ENCODE measurements at regions not wholly inside any gene's neighbourhood (a gene's known extent, or its start where the extent isn't known, plus 50 kb on each side); places are given as distances from the start of the nearest gene placed in this dataset.

DNA sequence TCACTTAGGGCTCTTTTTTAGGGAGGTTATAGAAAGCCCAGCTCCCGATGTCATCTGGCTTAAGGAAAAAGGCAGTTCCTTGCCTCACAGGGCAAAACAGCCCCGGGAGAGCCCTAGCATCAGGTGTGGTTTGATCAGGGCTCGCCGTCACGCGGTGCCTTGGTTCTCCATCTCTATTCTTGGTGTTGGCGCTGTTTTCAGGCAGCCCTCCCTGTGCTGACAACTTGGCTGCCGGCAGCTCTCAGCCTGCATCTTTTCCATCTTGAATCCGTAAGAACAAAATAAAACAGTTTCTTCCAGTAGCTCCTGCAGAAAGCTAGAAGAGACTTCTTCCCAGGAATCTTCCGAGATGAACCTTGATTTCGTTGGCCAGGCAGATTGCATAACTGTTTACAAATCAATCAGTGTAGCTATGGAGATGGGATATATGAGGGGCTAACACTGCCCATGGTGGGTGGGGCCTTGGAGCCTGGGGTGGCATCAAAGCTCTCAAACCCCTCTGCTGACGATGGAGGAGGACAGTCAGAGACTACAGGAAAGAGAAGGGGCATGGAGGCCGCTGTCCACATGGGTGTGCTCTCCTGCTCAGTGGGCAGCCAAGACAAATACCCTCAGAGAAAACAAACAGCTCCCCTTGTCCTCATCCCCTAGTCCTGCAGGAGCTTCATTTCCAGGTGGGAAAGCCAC is 370.7 kb upstream of the C1orf174 start:
- DNase-seq (ENCODE audit: insufficient read length, low spot score) = no peak
- TF ChIP-seq PAX5 (IDR thresholded peaks at IDR 0.05; ENCODE audit: insufficient read depth, low read length, severe bottlenecking) (no peak), SPI1 (IDR thresholded peaks at IDR 0.05; ENCODE audit: low read depth, low read length) (no peak), POLR2A (IDR thresholded peaks at IDR 0.05; ENCODE audit: low read depth, low read length) (no peak), POLR2AphosphoS5 (IDR thresholded peaks at IDR 0.05; ENCODE audit: low read depth, low read length) (no peak), POU2F2 (IDR thresholded peaks at IDR 0.05; ENCODE audit: low read depth, low read length) (no peak), TAF1 (IDR thresholded peaks at IDR 0.05; ENCODE audit: low read depth, low read length) (no peak)
- FAIRE-seq = no peak

DNA sequence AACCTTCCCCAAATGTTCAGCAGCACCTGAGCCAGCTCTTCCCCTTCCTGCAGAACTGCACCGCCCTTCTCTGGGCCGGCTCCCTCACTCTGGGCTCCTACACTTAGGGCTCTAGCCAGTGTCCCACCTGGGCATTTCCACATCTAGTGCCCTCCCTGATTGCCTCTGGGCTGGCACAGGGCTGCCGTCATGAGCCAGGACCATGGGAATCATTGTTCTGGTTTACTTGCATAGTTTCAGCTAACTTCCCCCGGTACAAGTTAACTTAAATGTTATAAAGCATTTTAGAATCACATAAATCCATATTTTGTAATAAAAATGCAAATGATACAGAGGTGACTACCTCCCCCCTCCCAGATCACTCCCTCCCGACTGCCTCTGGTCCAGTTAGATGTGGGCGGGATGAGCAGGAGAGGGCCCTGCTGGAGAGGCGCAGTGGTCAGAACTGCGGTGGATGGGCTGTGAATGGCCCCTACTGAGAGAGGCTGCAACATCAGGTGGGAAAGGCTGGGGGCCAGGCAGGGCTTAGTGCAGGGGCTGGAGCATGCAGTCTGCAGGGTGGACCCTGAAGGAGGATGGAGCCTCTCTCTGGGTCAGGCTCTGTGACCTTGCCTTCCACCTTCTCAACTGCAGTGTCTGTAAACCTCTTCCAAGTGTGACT is 371.4 kb upstream of the C1orf174 start:
- DNase-seq (ENCODE audit: insufficient read length, low spot score) = no peak
- FAIRE-seq = no peak

DNA sequence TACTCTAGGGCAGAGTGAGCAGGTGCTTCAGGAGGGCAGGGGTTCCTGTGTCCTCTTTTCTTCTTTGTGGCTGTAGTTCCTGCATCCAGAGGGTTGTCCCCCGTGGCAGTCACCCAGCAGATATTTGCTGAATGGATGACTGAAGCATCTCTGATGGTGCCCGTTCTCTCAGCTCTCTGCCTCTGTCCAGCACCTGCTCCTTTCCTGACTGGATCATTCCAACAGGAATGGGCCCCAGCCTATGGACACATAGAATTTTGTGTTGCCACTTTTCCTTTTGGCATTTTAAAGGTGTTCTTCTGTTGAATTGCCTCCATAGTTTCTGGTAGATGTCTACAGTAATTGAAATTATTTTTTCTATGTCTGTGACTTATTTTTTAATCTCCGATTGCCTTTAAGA is 372.5 kb upstream of the C1orf174 start:
- FAIRE-seq = no peak
- no peak for DNase-seq (ENCODE audit: insufficient read length, low spot score)

More for the DNA sequence above, 371.4 kb upstream of the C1orf174 start:
- no peak for TF ChIP-seq TAF1 (IDR thresholded peaks at IDR 0.05; ENCODE audit: low read depth, low read length)
- no peak for TF ChIP-seq PAX5 (IDR thresholded peaks at IDR 0.05; ENCODE audit: insufficient read depth, low read length, severe bottlenecking)
- TF ChIP-seq SPI1 (IDR thresholded peaks at IDR 0.05; ENCODE audit: low read depth, low read length) = no peak
- no peak for TF ChIP-seq POLR2AphosphoS5 (IDR thresholded peaks at IDR 0.05; ENCODE audit: low read depth, low read length)
- no peak for TF ChIP-seq POU2F2 (IDR thresholded peaks at IDR 0.05; ENCODE audit: low read depth, low read length)
- TF ChIP-seq POLR2A (IDR thresholded peaks at IDR 0.05; ENCODE audit: low read depth, low read length) = no peak

DNA sequence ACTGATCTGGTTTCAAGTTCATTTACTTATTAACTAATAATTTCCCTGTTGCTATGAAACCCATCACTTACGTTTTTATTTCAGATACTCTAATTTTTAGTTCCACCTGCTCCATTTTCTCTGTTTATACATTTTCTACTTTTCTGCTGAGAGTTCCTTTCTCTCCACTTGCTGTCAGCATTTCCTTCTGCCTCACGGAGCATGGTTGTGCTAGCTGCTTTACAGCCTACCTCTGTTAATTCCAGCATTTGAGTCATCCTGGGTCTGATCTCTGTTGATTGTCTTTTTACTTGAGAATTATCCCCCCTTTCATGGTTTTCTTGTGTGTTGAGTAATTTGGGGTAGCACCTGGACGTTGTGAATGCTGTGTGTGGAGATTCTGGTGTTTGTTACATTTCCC is 373.2 kb upstream of the C1orf174 start:
- DNase-seq (ENCODE audit: insufficient read length, low spot score) (no peak), FAIRE-seq (no peak)
- no peak for TF ChIP-seq POLR2AphosphoS5 (IDR thresholded peaks at IDR 0.05; ENCODE audit: low read depth, low read length)
- no peak for TF ChIP-seq TAF1 (IDR thresholded peaks at IDR 0.05; ENCODE audit: low read depth, low read length)
- no peak for TF ChIP-seq SPI1 (IDR thresholded peaks at IDR 0.05; ENCODE audit: low read depth, low read length)
- no peak for TF ChIP-seq POLR2A (IDR thresholded peaks at IDR 0.05; ENCODE audit: low read depth, low read length)
- TF ChIP-seq PAX5 (IDR thresholded peaks at IDR 0.05; ENCODE audit: insufficient read depth, low read length, severe bottlenecking) = no peak
- TF ChIP-seq POU2F2 (IDR thresholded peaks at IDR 0.05; ENCODE audit: low read depth, low read length) = no peak

More for the DNA sequence above, 372.5 kb upstream of the C1orf174 start:
- TF ChIP-seq POLR2A (IDR thresholded peaks at IDR 0.05; ENCODE audit: low read depth, low read length) (no peak), PAX5 (IDR thresholded peaks at IDR 0.05; ENCODE audit: insufficient read depth, low read length, severe bottlenecking) (no peak), POLR2AphosphoS5 (IDR thresholded peaks at IDR 0.05; ENCODE audit: low read depth, low read length) (no peak), TAF1 (IDR thresholded peaks at IDR 0.05; ENCODE audit: low read depth, low read length) (no peak), POU2F2 (IDR thresholded peaks at IDR 0.05; ENCODE audit: low read depth, low read length) (no peak), SPI1 (IDR thresholded peaks at IDR 0.05; ENCODE audit: low read depth, low read length) (no peak)

DNA sequence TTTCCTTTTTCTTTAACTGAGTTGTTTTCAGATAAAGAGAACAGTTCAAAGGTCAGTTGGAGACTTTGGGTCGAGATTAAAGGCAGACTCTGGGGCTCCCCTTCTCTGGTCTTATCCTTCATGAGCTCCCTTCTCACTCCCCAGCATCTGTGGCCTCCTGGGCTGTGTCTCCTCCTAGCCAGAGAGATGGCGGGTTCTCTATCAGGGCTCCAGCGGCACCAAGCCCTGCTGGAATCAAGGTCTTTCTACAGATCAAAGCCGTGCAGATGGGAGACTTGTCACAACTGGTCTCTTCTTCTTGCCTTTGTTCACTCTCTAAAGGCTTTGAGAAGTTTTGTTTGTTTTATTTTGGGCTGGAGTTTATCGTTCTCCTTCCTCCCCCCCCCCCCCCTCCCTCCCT is 373.7 kb upstream of the C1orf174 start:
- TF ChIP-seq POU2F2 (IDR thresholded peaks at IDR 0.05; ENCODE audit: low read depth, low read length) (no peak), POLR2A (IDR thresholded peaks at IDR 0.05; ENCODE audit: low read depth, low read length) (no peak), SPI1 (IDR thresholded peaks at IDR 0.05; ENCODE audit: low read depth, low read length) (no peak), PAX5 (IDR thresholded peaks at IDR 0.05; ENCODE audit: insufficient read depth, low read length, severe bottlenecking) (no peak), POLR2AphosphoS5 (IDR thresholded peaks at IDR 0.05; ENCODE audit: low read depth, low read length) (no peak), TAF1 (IDR thresholded peaks at IDR 0.05; ENCODE audit: low read depth, low read length) (no peak)
- DNase-seq (ENCODE audit: insufficient read length, low spot score) (no peak), FAIRE-seq (no peak)

DNA sequence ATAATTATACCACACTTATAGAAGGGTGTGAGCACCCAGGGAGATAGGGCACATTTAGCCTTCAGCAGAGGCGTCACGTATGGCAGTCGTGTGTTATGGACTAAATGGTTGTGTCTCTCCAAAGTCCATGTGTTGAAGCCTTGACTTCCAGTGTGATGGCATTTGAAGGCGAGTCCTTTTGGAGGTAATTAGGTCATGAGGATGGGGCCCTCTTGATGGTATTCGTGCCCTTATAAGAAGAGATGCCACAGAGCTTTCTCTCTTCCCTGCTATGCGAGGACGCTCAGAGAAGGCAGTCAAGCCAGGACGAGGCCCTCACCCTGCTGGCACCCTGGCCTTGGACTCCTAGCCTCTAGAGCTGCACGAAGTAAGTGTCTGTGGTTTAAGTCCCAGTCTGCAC is 375.0 kb upstream of the C1orf174 start:
- FAIRE-seq = no peak

DNA sequence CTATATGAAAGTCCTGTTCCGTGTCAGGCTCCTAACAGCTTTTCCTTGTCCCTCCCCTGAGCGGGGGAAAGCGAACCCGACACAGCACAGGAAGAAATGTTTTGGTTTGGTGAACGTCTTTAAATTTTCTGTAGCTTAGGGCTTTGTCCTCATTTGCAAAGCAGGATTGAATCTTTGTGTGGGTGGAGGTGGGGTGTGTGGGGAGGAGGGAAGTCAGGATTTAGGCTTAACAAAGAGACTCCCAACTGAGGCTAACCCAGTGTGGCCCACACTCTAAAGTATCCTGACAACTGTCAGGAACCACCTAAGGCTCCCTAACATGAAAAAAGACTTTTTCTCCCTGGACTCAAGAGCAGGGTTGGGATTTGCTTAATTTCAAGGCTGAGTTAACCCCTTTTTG is 376.2 kb upstream of the C1orf174 start:
- DNase-seq (ENCODE audit: insufficient read length, low spot score) (no peak), FAIRE-seq (no peak)
- no peak for TF ChIP-seq PAX5 (IDR thresholded peaks at IDR 0.05; ENCODE audit: insufficient read depth, low read length, severe bottlenecking)
- no peak for TF ChIP-seq SPI1 (IDR thresholded peaks at IDR 0.05; ENCODE audit: low read depth, low read length)
- TF ChIP-seq POLR2A (IDR thresholded peaks at IDR 0.05; ENCODE audit: low read depth, low read length) = no peak
- no peak for TF ChIP-seq TAF1 (IDR thresholded peaks at IDR 0.05; ENCODE audit: low read depth, low read length)
- no peak for TF ChIP-seq POU2F2 (IDR thresholded peaks at IDR 0.05; ENCODE audit: low read depth, low read length)
- no peak for TF ChIP-seq POLR2AphosphoS5 (IDR thresholded peaks at IDR 0.05; ENCODE audit: low read depth, low read length)

More for the DNA sequence above, 375.0 kb upstream of the C1orf174 start:
- TF ChIP-seq PAX5 (IDR thresholded peaks at IDR 0.05; ENCODE audit: insufficient read depth, low read length, severe bottlenecking) (no peak), POLR2A (IDR thresholded peaks at IDR 0.05; ENCODE audit: low read depth, low read length) (no peak), SPI1 (IDR thresholded peaks at IDR 0.05; ENCODE audit: low read depth, low read length) (no peak), POLR2AphosphoS5 (IDR thresholded peaks at IDR 0.05; ENCODE audit: low read depth, low read length) (no peak), POU2F2 (IDR thresholded peaks at IDR 0.05; ENCODE audit: low read depth, low read length) (no peak), TAF1 (IDR thresholded peaks at IDR 0.05; ENCODE audit: low read depth, low read length) (no peak)
- no peak for DNase-seq (ENCODE audit: insufficient read length, low spot score)

DNA sequence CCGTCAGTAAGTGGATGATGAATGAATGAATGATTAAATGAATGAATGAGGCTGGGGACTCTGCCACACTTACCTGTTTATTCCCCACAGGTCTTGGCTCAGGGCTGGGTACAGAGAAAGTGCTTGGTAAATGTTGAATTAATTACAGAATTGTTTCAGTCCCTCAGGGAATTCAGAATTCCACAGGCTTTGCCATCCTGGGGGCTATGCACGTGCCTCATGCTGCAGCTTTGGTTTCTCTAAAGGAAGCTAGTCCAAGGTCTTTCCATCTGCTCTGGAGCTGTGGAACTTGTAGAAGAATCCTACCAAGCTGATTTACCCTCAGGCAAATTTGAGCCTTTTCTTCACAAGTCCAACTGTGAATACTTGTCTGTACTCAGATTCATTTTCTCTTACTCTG is 376.8 kb upstream of the AJAP1 start:
- TF ChIP-seq POU2F2 (IDR thresholded peaks at IDR 0.05; ENCODE audit: low read depth, low read length) (no peak), TAF1 (IDR thresholded peaks at IDR 0.05; ENCODE audit: low read depth, low read length) (no peak), POLR2A (IDR thresholded peaks at IDR 0.05; ENCODE audit: low read depth, low read length) (no peak), POLR2AphosphoS5 (IDR thresholded peaks at IDR 0.05; ENCODE audit: low read depth, low read length) (no peak), SPI1 (IDR thresholded peaks at IDR 0.05; ENCODE audit: low read depth, low read length) (no peak), PAX5 (IDR thresholded peaks at IDR 0.05; ENCODE audit: insufficient read depth, low read length, severe bottlenecking) (no peak)
- no peak for FAIRE-seq
- no peak for DNase-seq (ENCODE audit: insufficient read length, low spot score)

DNA sequence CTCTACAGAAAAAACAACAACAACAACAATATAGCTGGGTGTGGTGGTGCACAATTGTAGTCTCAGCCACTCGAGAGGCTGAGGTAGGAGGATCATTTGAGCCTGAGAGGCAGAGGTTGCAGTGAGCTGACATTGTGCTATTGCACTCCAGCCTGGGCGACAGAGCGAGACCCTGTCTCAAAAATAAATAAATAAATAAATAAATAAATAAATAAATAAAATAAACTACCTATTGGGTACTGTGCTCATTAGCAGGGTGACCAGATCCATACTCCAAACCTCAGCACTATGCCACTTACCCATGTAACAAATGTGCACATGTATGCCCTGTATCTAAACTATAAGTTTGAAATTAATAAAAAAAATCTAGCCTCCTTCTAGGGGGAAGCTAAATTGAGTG is 369.4 kb upstream of the AJAP1 start:
- no peak for FAIRE-seq
- no peak for DNase-seq (ENCODE audit: insufficient read length, low spot score)
- TF ChIP-seq POLR2A (IDR thresholded peaks at IDR 0.05; ENCODE audit: low read depth, low read length) (no peak), SPI1 (IDR thresholded peaks at IDR 0.05; ENCODE audit: low read depth, low read length) (no peak), POU2F2 (IDR thresholded peaks at IDR 0.05; ENCODE audit: low read depth, low read length) (no peak), POLR2AphosphoS5 (IDR thresholded peaks at IDR 0.05; ENCODE audit: low read depth, low read length) (no peak), PAX5 (IDR thresholded peaks at IDR 0.05; ENCODE audit: insufficient read depth, low read length, severe bottlenecking) (no peak), TAF1 (IDR thresholded peaks at IDR 0.05; ENCODE audit: low read depth, low read length) (no peak)
